OCI-LY1 (cell line): ENCODE measurements at regions not wholly inside any gene's neighbourhood (a gene's known extent, or its start where the extent isn't known, plus 50 kb on each side); places are given as distances from the start of the nearest gene placed in this dataset.
"Not testable (repeated sequence)": the region's sequence is repeated elsewhere in the genome, so short reads cannot be mapped to it uniquely, and the experiment has no call there.

Experiments
- H2AFZ ChIP-seq: fragments of 200-600 bp; sonication (generic), shearing (Covaris generic); 2 replicates; pipeline ENCODE4 v1.6.0; 2014; ENCODE audit warnings: antibody characterized with exemption, mild to moderate bottlenecking, low read length
- H3F3A ChIP-seq: fragments of 200-600 bp; sonication (generic), shearing (Covaris generic); 2 replicates; pipeline ENCODE4 v1.6.0; 2014; ENCODE audit warnings: mild to moderate bottlenecking, antibody characterized with exemption, low read length, moderate library complexity; ENCODE audit not compliant: insufficient read depth
- H3K27ac ChIP-seq: fragments of 200-600 bp; sonication (generic); 2 replicates; pipeline ENCODE4 v1.5.1; 2014; ENCODE audit warnings: low read length, mixed run types, mild to moderate bottlenecking, low read depth; ENCODE audit not compliant: poor library complexity, severe bottlenecking
- H3K27me3 ChIP-seq: fragments of 200-600 bp; sonication (generic); 2 replicates; pipeline ENCODE4 v1.6.0; 2014; ENCODE audit warnings: antibody characterized with exemption, mild to moderate bottlenecking, low read length, moderate library complexity; ENCODE audit not compliant: insufficient read depth
- H3K36me3 ChIP-seq: fragments of 200-600 bp; sonication (generic); 2 replicates; pipeline ENCODE4 v1.6.1; 2014; ENCODE audit warnings: mild to moderate bottlenecking, antibody characterized with exemption, low read length, moderate library complexity, mixed read lengths; ENCODE audit not compliant: insufficient read depth
- H3K4me1 ChIP-seq: fragments of 200-600 bp; sonication (generic); 2 replicates; pipeline ENCODE4 v1.5.1; 2014; ENCODE audit warnings: mild to moderate bottlenecking, low read length, moderate library complexity; ENCODE audit not compliant: insufficient read depth, severe bottlenecking
- H3K4me2 ChIP-seq: fragments of 200-600 bp; sonication (generic), shearing (Covaris generic); 2 replicates; pipeline ENCODE4 v1.6.1; 2014; ENCODE audit warnings: low read length
- H3K4me3 ChIP-seq: fragments of 200-600 bp; sonication (generic); 2 replicates; pipeline ENCODE4 v1.5.1; 2014; ENCODE audit warnings: low read length, low read depth, mild to moderate bottlenecking, mixed read lengths; ENCODE audit not compliant: poor library complexity, severe bottlenecking
- H3K79me2 ChIP-seq: fragments of 200-600 bp; shearing (Covaris generic); 2 replicates; pipeline ENCODE4 v1.6.1; 2016; ENCODE audit warnings: mixed run types, low read length, mixed read lengths; ENCODE audit not compliant: insufficient read depth
- H3K9ac ChIP-seq: fragments of 200-600 bp; sonication (generic), shearing (Covaris generic); 2 replicates; pipeline ENCODE4 v1.6.1; 2014; ENCODE audit warnings: mild to moderate bottlenecking, low read length, mixed read lengths
- H3K9me2 ChIP-seq: fragments of 200-600 bp; sonication (generic), shearing (Covaris generic); 2 replicates; pipeline ENCODE4 v1.6.1; 2014; ENCODE audit warnings: low read depth, mild to moderate bottlenecking, low read length, mixed read lengths
- H3K9me3 ChIP-seq: fragments of 200-600 bp; shearing (Covaris generic); 2 replicates; pipeline ENCODE4 v1.6.1; 2014; ENCODE audit warnings: low read length, mixed read lengths
- H4K20me1 ChIP-seq: fragments of 200-600 bp; sonication (generic), shearing (Covaris generic); 2 replicates; pipeline ENCODE4 v1.6.0; 2016; ENCODE audit warnings: mild to moderate bottlenecking, low read length; ENCODE audit not compliant: insufficient read depth
- EZH2 ChIP-seq: fragments of 200-600 bp; sonication (generic), shearing (Covaris generic); IDR thresholded peaks from 2 replicates; pipeline ENCODE4 v1.8.0; 2017; ENCODE audit warnings: borderline replicate concordance, mixed run types, mild to moderate bottlenecking, antibody characterized with exemption, low read length, moderate library complexity, mixed read lengths
- TF ChIP-seq, protein P1 (sequence below): fragments of 200-600 bp; sonication (generic), shearing (Covaris generic); IDR thresholded peaks from 2 replicates; pipeline ENCODE4 v1.5.1; 2017; ENCODE audit warnings: mild to moderate bottlenecking, antibody characterized with exemption, low read length, moderate library complexity, mixed read lengths

GRCh38 chr21:16125274-16125673 is 395.5 kb downstream of the USP25 start:
- H3K9ac ChIP-seq = no peak overlapping the region
- no peak overlapping the region for H2AFZ ChIP-seq
- H3K27ac ChIP-seq = no peak overlapping the region

GRCh38 chr21:16132453-16132852 is 402.7 kb downstream of the USP25 start:
- H4K20me1 ChIP-seq, H3K9me2 ChIP-seq, H3K27me3 ChIP-seq, H3K79me2 ChIP-seq, H3K9ac ChIP-seq, H3K4me2 ChIP-seq, H3F3A ChIP-seq, H3K4me1 ChIP-seq, H3K36me3 ChIP-seq, H3K27ac ChIP-seq, H3K9me3 ChIP-seq, H2AFZ ChIP-seq, H3K4me3 ChIP-seq: not testable (repeated sequence)

More at GRCh38 chr21:16125274-16125673, 395.5 kb downstream of the USP25 start:
- TF ChIP-seq, protein P1, sequence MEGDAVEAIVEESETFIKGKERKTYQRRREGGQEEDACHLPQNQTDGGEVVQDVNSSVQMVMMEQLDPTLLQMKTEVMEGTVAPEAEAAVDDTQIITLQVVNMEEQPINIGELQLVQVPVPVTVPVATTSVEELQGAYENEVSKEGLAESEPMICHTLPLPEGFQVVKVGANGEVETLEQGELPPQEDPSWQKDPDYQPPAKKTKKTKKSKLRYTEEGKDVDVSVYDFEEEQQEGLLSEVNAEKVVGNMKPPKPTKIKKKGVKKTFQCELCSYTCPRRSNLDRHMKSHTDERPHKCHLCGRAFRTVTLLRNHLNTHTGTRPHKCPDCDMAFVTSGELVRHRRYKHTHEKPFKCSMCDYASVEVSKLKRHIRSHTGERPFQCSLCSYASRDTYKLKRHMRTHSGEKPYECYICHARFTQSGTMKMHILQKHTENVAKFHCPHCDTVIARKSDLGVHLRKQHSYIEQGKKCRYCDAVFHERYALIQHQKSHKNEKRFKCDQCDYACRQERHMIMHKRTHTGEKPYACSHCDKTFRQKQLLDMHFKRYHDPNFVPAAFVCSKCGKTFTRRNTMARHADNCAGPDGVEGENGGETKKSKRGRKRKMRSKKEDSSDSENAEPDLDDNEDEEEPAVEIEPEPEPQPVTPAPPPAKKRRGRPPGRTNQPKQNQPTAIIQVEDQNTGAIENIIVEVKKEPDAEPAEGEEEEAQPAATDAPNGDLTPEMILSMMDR = no peak
- no peak for TF ChIP-seq EZH2
- no peak overlapping the region for H3K4me2 ChIP-seq
- no peaks in the 10 kb centered on the region for H3K9me3 ChIP-seq
- H4K20me1 ChIP-seq = no peaks in the 10 kb centered on the region
- no peaks in the 10 kb centered on the region for H3K4me1 ChIP-seq
- H3K79me2 ChIP-seq = no peaks in the 10 kb centered on the region
- H3F3A ChIP-seq = no peaks in the 10 kb centered on the region
- H3K9me2 ChIP-seq = no peaks in the 10 kb centered on the region
- no peak overlapping the region for H3K4me3 ChIP-seq
- H3K27me3 ChIP-seq = no peaks in the 10 kb centered on the region
- H3K36me3 ChIP-seq = no peaks in the 10 kb centered on the region

DNA sequence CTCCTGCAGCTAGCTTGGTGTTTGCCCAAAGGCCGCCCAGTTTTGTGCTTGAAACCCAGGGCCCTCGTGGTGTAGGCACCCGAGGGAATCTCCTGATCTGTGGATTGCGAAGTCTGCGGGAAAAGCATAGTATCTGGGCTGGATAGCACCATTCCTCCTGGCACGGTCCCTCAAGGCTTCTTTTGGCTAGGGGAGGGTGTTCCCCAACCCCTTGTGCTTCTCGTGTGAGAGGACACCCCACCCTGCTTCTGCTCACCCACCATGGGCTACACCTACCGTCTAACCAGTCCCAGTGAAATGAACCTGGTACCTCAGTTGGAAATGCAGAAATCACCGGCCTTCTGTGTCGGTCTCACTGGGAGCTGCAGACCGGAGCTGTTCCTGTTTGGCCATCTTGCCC is 403.5 kb downstream of the USP25 start:
- Histone ChIP-seq H3K27ac (no peak overlapping the region), H3K4me1 (no peaks in the 10 kb centered on the region), H3K79me2 (no peaks in the 10 kb centered on the region), H3F3A (no peaks in the 10 kb centered on the region), H3K9me2 (no peaks in the 10 kb centered on the region), H3K36me3 (no peaks in the 10 kb centered on the region), H4K20me1 (no peaks in the 10 kb centered on the region), H3K27me3 (no peaks in the 10 kb centered on the region), H3K4me2 (no peak overlapping the region), H3K9ac (no peak overlapping the region), H3K9me3 (no peaks in the 10 kb centered on the region), H2AFZ (no peak overlapping the region), H3K4me3 (no peak overlapping the region)
- TF ChIP-seq, protein P1 = no peak
- TF ChIP-seq EZH2 = no peak

DNA sequence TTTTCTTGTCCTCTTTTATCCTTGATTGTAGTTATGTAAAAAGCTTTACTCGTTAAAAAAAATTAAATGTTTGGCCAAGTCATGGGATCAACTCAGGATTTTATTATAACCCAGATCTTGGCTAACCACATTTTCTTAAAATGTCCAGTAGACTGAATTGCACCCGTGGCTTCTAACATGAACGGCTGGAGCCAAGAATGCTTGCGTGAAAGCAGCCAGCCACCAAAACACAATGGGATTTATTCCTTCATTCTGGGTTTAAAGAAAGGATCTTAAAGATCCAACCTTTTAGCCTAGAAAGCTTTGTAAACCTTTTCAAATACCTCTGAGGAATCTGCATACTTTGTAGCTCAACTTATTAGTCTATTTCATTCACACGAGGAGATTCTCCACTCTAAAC is 404.4 kb downstream of the USP25 start:
- H2AFZ ChIP-seq = no peak overlapping the region
- no peak overlapping the region for H3K27ac ChIP-seq
- H3K4me1 ChIP-seq = no peaks in the 10 kb centered on the region
- no peaks in the 10 kb centered on the region for H4K20me1 ChIP-seq
- H3K79me2 ChIP-seq = no peaks in the 10 kb centered on the region
- no peaks in the 10 kb centered on the region for H3K9me2 ChIP-seq
- H3K9ac ChIP-seq = no peak overlapping the region
- no peaks in the 10 kb centered on the region for H3F3A ChIP-seq
- TF ChIP-seq EZH2 = no peak
- TF ChIP-seq, protein P1 = no peak
- no peaks in the 10 kb centered on the region for H3K27me3 ChIP-seq
- no peaks in the 10 kb centered on the region for H3K36me3 ChIP-seq
- no peaks in the 10 kb centered on the region for H3K9me3 ChIP-seq
- no peak overlapping the region for H3K4me3 ChIP-seq
- H3K4me2 ChIP-seq = no peak overlapping the region
